ENCODE measurements at regions not wholly inside any gene's neighbourhood (a gene's known extent, or its start where the extent isn't known, plus 50 kb on each side); places are given as distances from the start of the nearest gene placed in this dataset.

DNA sequence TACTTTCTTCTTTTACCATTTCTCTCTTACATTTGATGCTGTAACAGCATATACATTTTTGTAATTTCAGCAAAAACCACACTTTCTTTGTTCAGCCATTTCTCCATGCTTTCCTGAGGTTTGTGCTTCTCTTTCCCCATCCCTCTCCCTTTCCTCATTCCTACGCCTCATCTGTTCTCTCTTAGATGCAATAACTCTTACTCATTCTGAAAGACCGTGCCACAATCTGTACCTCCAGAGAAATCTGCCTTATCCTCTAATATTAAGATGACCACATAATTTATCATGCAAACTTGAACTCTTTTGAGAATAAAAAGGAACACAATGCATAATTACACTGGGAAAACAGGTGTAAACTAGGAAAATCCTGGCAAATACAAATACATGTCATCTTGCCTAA lies 588.9 kb downstream of the JRKL start:
- no peak overlapping the region for H2BK20ac ChIP-seq (ENCODE audit: low read depth, low read length)
- no peak overlapping the region for H2AFZ ChIP-seq (replicated peaks; ENCODE audit: low read length, poor library complexity)
- no peak overlapping the region for H3K14ac ChIP-seq (replicated peaks; ENCODE audit: low read depth, low read length)
- no TSS peak for BruUV-seq (replicated peaks)
- H2BK15ac ChIP-seq (ENCODE audit: low read depth, low read length) = no peak overlapping the region
- no peak overlapping the region for H2AK5ac ChIP-seq (ENCODE audit: low read depth, low read length)
- ChIA-PET POLR2A (ENCODE audit: unreplicated experiment) (no interaction called here), CTCF (no interaction called here)
- no peak overlapping the region for H3K9ac ChIP-seq (ENCODE audit: low read depth, low read length)
- no peak overlapping the region for H2BK120ac ChIP-seq (ENCODE audit: low read depth, low read length)
- dilution Hi-C loops (cut with HindIII; ENCODE audit: low sequenced_read_pairs, unreplicated experiment) = no loop called here
- H4K91ac ChIP-seq (ENCODE audit: insufficient read depth, low read depth, low read length) = no peak overlapping the region
- no peak overlapping the region for H2BK5ac ChIP-seq (ENCODE audit: low read depth, low read length, poor library complexity, severe bottlenecking)
- no peaks in the 10 kb centered on the region for H4K20me1 ChIP-seq (ENCODE audit: insufficient read depth, low read length)
- H3K18ac ChIP-seq (ENCODE audit: low read depth, low read length) = no peak overlapping the region
- no peak overlapping the region for H3K56ac ChIP-seq (ENCODE audit: extremely low read depth, insufficient read depth, low read length)
- no peaks in the 10 kb centered on the region for H3K79me1 ChIP-seq (ENCODE audit: low read depth in 1 of 2, low read length in 2 of 2)
- in situ Hi-C loops (cut with MboI; ENCODE audit: low sequenced_read_pairs) = no loop called here
- intact Hi-C loops (cut with micrococcal nuclease) = no loop called here
- no peak for TF ChIP-seq CHD1 (IDR thresholded peaks at IDR 0.05; ENCODE audit: low read depth, low read length)
- TF ChIP-seq, protein P1, sequence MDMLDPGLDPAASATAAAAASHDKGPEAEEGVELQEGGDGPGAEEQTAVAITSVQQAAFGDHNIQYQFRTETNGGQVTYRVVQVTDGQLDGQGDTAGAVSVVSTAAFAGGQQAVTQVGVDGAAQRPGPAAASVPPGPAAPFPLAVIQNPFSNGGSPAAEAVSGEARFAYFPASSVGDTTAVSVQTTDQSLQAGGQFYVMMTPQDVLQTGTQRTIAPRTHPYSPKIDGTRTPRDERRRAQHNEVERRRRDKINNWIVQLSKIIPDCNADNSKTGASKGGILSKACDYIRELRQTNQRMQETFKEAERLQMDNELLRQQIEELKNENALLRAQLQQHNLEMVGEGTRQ (IDR thresholded peaks at IDR 0.05; ENCODE audit: low read depth, low read length) = no peak
- TF ChIP-seq BHLHE40 (IDR thresholded peaks at IDR 0.05; ENCODE audit: low read depth, low read length) = no peak
- no peak for TF ChIP-seq NFE2L2 (IDR thresholded peaks at IDR 0.05; ENCODE audit: low read depth, low read length)
- TF ChIP-seq RFX5 (IDR thresholded peaks at IDR 0.05; ENCODE audit: low read depth, low read length) = no peak
- TF ChIP-seq MAZ (IDR thresholded peaks at IDR 0.05; ENCODE audit: borderline replicate concordance, low read depth, low read length) = no peak
- TF ChIP-seq FOS (IDR thresholded peaks at IDR 0.05; ENCODE audit: low read depth, low read length) = no peak
- no peak for TF ChIP-seq POLR2A (IDR thresholded peaks at IDR 0.05; ENCODE audit: low read depth, low read length)
- TF ChIP-seq, protein P2, sequence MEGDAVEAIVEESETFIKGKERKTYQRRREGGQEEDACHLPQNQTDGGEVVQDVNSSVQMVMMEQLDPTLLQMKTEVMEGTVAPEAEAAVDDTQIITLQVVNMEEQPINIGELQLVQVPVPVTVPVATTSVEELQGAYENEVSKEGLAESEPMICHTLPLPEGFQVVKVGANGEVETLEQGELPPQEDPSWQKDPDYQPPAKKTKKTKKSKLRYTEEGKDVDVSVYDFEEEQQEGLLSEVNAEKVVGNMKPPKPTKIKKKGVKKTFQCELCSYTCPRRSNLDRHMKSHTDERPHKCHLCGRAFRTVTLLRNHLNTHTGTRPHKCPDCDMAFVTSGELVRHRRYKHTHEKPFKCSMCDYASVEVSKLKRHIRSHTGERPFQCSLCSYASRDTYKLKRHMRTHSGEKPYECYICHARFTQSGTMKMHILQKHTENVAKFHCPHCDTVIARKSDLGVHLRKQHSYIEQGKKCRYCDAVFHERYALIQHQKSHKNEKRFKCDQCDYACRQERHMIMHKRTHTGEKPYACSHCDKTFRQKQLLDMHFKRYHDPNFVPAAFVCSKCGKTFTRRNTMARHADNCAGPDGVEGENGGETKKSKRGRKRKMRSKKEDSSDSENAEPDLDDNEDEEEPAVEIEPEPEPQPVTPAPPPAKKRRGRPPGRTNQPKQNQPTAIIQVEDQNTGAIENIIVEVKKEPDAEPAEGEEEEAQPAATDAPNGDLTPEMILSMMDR (conservative IDR thresholded peaks at IDR 0.05; ENCODE audit: low read depth, low read length) = no peak
- TF ChIP-seq CEBPB (IDR thresholded peaks at IDR 0.05; ENCODE audit: low read depth, low read length) = no peak
- H3K36me3 ChIP-seq (ENCODE audit: control insufficient read depth, insufficient read depth, low read length) = no peaks in the 10 kb centered on the region
- H3K4me3 ChIP-seq (ENCODE audit: insufficient read depth, low read depth, low read length) = no peak overlapping the region
- H3K9me1 ChIP-seq (ENCODE audit: insufficient read depth, low read length) = no peaks in the 10 kb centered on the region
- no peak overlapping the region for H3K23ac ChIP-seq (ENCODE audit: low read depth, low read length)
- no peak overlapping the region for H4K8ac ChIP-seq (ENCODE audit: low read depth in 2 of 2, low read length in 2 of 2)
- no peaks in the 10 kb centered on the region for H3K27me3 ChIP-seq (ENCODE audit: control insufficient read depth, insufficient read depth, low read length)
- no peaks in the 10 kb centered on the region for H3K4me1 ChIP-seq (ENCODE audit: control insufficient read depth, insufficient read depth, low read length)
- H3K27ac ChIP-seq (ENCODE audit: insufficient read depth, low read length) = no peak overlapping the region
- no peak overlapping the region for H2AK9ac ChIP-seq (replicated peaks; ENCODE audit: low read depth, low read length, poor library complexity)
- no peak for ATAC-seq (ENCODE audit: low read depth)
- H3K4me2 ChIP-seq (ENCODE audit: low read depth, low read length) = no peak overlapping the region
- DNase-seq = no peak
- 21% methylated on average over 2 of the region's 2 CpGs; no CpG with 5 or more reads in 1 of the 2 experiments for WGBS, 2 experiments (ENCODE audit: extremely low coverage in 2 of 2, insufficient read length in 1 of 2)
- no peak overlapping the region for H3K4ac ChIP-seq (ENCODE audit: low read depth, low read length)
- H4K5ac ChIP-seq (ENCODE audit: low read depth, low read length) = no peak overlapping the region
- peaks cover 4% of the 10 kb centered on the region; the same call in 1 of the 2 replicates for H3K9me3 ChIP-seq (ENCODE audit: control insufficient read depth, insufficient read depth, low read length)

Data from IMR-90 (cell line).